ENCODE measurements at regions not wholly inside any gene's neighbourhood (a gene's known extent, or its start where the extent isn't known, plus 50 kb on each side); places are given as distances from the start of the nearest gene placed in this dataset.

DNA sequence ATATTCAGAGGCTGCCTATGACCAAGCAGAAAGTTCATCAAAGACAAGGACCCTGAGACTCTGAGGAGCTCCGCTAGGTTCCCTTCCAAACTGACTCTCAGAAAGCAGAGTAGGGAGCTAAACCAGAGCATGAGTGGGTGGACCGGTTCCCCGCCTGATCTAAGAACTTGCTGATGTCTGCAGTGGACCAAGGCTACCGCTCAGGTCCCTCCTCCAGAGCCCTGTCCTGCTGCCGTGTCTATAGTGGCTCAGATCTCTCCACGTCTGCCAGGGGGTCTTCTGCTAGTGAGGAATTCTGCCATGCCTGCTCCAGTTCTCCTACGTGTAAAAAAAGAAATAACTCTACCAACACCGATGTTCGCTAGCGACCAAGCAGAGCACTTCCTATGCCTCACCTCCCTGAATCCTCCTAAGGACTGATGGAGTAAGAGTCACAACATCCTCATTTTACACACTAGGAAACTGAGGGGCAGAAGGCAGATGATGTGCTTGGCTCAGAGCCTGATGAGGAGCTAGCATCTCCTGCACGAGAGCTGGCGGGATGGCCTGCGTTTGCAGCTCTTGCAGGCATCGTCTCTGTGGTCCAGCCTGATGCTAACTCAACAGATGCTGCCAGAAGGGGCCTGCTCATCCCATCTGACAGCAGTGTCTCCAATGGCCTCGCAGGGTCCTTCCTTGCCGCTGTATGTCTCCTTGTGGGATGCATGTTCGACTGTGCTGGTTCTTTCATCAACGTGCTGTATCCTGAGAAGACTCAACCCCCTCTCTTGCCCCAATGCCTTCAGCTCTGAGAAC is 265.5 kb downstream of the C16orf95 start:
- H3K4me3 ChIP-seq (ENCODE audit: low read depth in 1 of 2, low read length in 1 of 2) = no peak overlapping the region
- no peaks in the 10 kb centered on the region for H3K36me3 ChIP-seq
- no peaks in the 10 kb centered on the region for H3K4me1 ChIP-seq (ENCODE audit: control insufficient read depth in 1 of 2, insufficient read depth in 1 of 2, low read depth in 1 of 2, low read length in 1 of 2)
- peaks cover 53% of the 10 kb centered on the region for H3K27me3 ChIP-seq
- H3K9me3 ChIP-seq = no peaks in the 10 kb centered on the region
- TF ChIP-seq, protein P1, sequence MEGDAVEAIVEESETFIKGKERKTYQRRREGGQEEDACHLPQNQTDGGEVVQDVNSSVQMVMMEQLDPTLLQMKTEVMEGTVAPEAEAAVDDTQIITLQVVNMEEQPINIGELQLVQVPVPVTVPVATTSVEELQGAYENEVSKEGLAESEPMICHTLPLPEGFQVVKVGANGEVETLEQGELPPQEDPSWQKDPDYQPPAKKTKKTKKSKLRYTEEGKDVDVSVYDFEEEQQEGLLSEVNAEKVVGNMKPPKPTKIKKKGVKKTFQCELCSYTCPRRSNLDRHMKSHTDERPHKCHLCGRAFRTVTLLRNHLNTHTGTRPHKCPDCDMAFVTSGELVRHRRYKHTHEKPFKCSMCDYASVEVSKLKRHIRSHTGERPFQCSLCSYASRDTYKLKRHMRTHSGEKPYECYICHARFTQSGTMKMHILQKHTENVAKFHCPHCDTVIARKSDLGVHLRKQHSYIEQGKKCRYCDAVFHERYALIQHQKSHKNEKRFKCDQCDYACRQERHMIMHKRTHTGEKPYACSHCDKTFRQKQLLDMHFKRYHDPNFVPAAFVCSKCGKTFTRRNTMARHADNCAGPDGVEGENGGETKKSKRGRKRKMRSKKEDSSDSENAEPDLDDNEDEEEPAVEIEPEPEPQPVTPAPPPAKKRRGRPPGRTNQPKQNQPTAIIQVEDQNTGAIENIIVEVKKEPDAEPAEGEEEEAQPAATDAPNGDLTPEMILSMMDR (IDR thresholded peaks at IDR 0.05) = no peak
- H3K27ac ChIP-seq = no peak overlapping the region

DNA sequence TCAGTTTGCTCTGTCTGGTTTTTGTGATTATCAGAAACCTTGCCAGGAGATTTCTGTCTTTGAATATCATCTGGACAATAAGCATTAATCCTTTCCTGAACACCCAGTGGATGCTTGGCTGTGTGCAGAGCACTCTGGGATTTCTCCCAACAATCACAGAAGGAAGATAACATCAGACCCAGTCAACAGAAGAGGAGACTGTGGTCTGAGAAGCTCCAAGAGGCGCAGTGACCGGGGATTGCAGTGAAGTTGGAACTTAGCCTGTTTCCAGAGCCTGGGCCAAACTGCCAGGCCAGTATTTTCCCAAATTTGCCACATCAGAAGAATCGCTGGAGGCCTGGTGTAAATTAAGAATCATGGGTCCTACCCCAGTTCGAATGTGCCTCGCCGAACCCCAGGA is 264.7 kb downstream of the C16orf95 start:
- H3K4me3 ChIP-seq (ENCODE audit: low read depth in 1 of 2, low read length in 1 of 2) = no peak overlapping the region
- H3K27me3 ChIP-seq = peaks cover 53% of the 10 kb centered on the region
- no peaks in the 10 kb centered on the region for H3K9me3 ChIP-seq
- TF ChIP-seq, protein P1 (IDR thresholded peaks at IDR 0.05) = no peak
- no peak overlapping the region for H3K27ac ChIP-seq
- H3K4me1 ChIP-seq (ENCODE audit: control insufficient read depth in 1 of 2, insufficient read depth in 1 of 2, low read depth in 1 of 2, low read length in 1 of 2) = no peaks in the 10 kb centered on the region
- H3K36me3 ChIP-seq = no peaks in the 10 kb centered on the region

DNA sequence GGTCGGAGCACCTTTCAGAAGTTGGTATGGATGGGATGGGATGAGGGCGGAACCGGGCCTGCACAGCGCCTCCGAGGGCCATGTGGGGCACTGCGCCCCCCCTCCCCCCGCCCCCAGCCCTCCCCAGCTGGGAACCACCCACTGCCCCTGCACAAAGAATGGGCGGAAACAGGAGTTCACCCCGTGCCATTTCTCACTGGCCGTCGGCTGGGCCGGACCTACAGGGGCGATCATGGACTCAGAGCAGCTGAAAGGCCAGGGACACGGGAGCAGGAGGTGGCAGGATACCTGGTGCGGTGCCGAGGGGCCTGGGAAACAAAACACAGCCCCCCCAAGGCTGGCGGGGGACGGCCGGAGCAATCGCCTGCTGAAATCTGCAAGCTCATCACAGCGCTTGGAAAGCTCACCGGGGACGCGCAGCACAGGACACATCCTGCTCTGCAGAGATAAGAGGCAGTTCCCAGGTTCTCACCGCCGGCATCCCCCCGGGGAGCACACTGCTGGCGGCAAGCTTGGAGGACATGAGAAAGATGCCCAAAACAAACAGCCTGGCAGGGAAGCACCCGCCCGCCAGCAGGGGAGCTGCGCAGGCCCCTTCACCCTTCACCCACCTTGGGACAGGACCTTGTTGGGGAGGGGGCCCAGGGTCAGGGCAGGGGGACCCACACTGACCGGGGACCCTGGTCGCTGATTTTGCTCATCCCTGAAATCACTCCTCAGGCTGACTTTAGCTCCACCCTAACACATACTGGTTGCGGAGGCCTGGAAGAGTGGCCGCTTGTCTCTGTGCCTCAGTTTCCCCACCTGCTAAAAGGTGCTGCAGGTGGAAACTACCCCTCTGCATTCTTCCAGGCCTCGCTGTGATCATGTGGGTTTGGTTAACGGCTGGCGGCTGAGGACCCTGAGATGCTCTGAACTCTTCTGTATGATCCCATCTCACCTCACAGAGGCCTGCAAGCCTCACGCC is 263.9 kb downstream of the C16orf95 start:
- TF ChIP-seq, protein P1 (IDR thresholded peaks at IDR 0.05) = no peak
- no peak overlapping the region for H3K4me3 ChIP-seq (ENCODE audit: low read depth in 1 of 2, low read length in 1 of 2)
- H3K36me3 ChIP-seq = no peaks in the 10 kb centered on the region

DNA sequence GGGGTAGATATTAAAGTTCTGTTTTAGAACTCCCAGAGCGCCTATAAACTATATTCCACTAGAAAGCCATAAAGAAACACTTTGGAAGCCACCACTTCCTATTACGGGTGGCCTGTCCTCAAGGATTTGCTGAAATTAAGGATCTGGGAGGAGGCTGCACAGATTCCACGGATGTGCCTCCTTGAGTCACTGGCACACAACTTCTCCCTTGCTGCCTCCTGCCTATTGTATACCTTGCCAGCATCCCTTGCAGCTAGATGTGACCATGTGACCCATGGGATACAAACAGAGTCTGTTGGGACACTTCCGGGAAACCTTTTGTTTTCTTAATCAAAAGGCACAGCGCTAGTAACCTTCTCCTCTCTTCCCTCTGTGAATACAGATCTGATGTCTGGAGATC is 263.0 kb downstream of the C16orf95 start:
- Histone ChIP-seq H3K4me1 (ENCODE audit: control insufficient read depth in 1 of 2, insufficient read depth in 1 of 2, low read depth in 1 of 2, low read length in 1 of 2) (no peaks in the 10 kb centered on the region), H3K4me3 (ENCODE audit: low read depth in 1 of 2, low read length in 1 of 2) (no peak overlapping the region), H3K36me3 (no peaks in the 10 kb centered on the region), H3K27ac (no peak overlapping the region), H3K9me3 (no peaks in the 10 kb centered on the region), H3K27me3 (peaks cover 53% of the 10 kb centered on the region)
- TF ChIP-seq, protein P1 (IDR thresholded peaks at IDR 0.05) = no peak

More for the DNA sequence above, 263.9 kb downstream of the C16orf95 start:
- Histone ChIP-seq H3K9me3 (no peaks in the 10 kb centered on the region), H3K27me3 (peaks cover 53% of the 10 kb centered on the region), H3K4me1 (ENCODE audit: control insufficient read depth in 1 of 2, insufficient read depth in 1 of 2, low read depth in 1 of 2, low read length in 1 of 2) (no peaks in the 10 kb centered on the region), H3K27ac (no peak overlapping the region)

DNA sequence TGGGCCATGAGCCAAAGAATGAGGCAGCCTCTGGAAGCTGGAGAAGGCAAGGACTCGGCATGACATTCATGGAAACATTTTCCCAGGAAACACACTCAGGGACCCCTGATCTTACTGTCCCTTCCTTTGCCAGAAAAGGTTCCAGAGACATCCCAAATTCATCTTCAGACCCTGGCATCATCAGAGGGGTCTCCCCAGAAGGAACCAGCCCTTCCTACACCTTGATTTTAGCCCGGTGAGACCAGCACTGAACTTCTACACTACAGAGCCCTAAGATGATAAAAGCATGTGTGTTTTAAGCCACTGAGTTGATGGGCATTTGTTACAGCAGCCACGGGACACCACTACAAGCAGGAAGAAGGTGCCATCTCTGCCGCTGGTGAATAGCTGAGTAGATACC is 262.3 kb downstream of the C16orf95 start:
- Histone ChIP-seq H3K27me3 (peaks cover 53% of the 10 kb centered on the region), H3K9me3 (no peaks in the 10 kb centered on the region), H3K4me3 (ENCODE audit: low read depth in 1 of 2, low read length in 1 of 2) (no peak overlapping the region), H3K27ac (no peak overlapping the region), H3K36me3 (no peaks in the 10 kb centered on the region), H3K4me1 (ENCODE audit: control insufficient read depth in 1 of 2, insufficient read depth in 1 of 2, low read depth in 1 of 2, low read length in 1 of 2) (peaks cover 1 to 2% of the 10 kb centered on the region in 2 experiments)
- TF ChIP-seq, protein P1 (IDR thresholded peaks at IDR 0.05) = no peak

All from neutrophil (primary cell).